GM12891 (cell line): ENCODE measurements at regions not wholly inside any gene's neighbourhood (a gene's known extent, or its start where the extent isn't known, plus 50 kb on each side); places are given as distances from the start of the nearest gene placed in this dataset.

ENCODE experiments used
- PAX5 ChIP-seq: IDR thresholded peaks from 2 replicates; pipeline ENCODE4 v1.6.1; 2011; ENCODE audit warnings: low read length, moderate library complexity, mild to moderate bottlenecking; ENCODE audit not compliant: insufficient read depth, severe bottlenecking
- POLR2A ChIP-seq: IDR thresholded peaks from 2 replicates; pipeline ENCODE4 v1.6.1; 2011; ENCODE audit warnings: low read depth, low read length, control low read depth
- POLR2AphosphoS5 ChIP-seq: IDR thresholded peaks from 2 replicates; pipeline ENCODE4 v1.6.1; 2011; ENCODE audit warnings: low read depth, low read length, control low read depth
- SPI1 ChIP-seq: IDR thresholded peaks from 2 replicates; pipeline ENCODE4 v1.6.1; 2011; ENCODE audit warnings: low read depth, low read length, control low read depth
- TAF1 ChIP-seq: IDR thresholded peaks from 2 replicates; pipeline ENCODE4 v1.6.1; 2011; ENCODE audit warnings: low read depth, low read length, control low read depth

DNA sequence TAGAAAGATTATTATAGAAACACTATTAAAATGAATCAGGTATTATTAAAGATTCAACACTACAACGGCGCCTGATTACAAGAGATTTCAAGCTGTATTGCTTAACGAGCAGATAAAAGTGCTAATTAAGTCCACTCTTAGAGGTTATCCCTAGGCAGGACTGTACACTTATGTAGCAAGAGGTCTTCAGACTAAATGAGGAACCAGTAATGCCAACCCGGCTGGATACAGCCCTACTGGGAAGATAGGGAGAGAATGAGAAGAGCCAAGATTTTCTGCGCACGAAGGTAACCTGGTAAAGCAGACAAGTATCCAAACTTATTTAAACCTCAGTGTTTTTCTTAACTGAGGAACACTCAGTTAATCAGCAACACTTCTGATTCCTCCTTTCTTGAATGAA is 115.7 kb upstream of the HIVEP3 start:
- TF ChIP-seq POLR2AphosphoS5 (no peak), POLR2A (no peak), PAX5 (no peak), TAF1 (no peak), SPI1 (no peak)
